DOHH2 (cell line): ENCODE measurements at regions not wholly inside any gene's neighbourhood (a gene's known extent, or its start where the extent isn't known, plus 50 kb on each side); places are given as distances from the start of the nearest gene placed in this dataset.

Source experiments
- H3F3A ChIP-seq: fragments of 200-600 bp; sonication (generic), shearing (Covaris generic); 2 replicates; pipeline ENCODE4 v1.6.0; 2016; ENCODE audit warnings: antibody characterized with exemption, mild to moderate bottlenecking; ENCODE audit not compliant: control insufficient read depth, insufficient read depth
- H3K27ac ChIP-seq: fragments of 200-600 bp; sonication (generic); 2 replicates; pipeline ENCODE4 v1.5.1; 2014; ENCODE audit warnings: low read depth, mild to moderate bottlenecking, low read length, moderate library complexity
- H3K27me3 ChIP-seq: fragments of 200-600 bp; sonication (generic); 2 replicates; pipeline ENCODE4 v1.6.1; 2014; ENCODE audit warnings: mild to moderate bottlenecking, low read length, mixed read lengths; ENCODE audit not compliant: control insufficient read depth
- H3K36me3 ChIP-seq: fragments of 200-600 bp; sonication (generic); 2 replicates; pipeline ENCODE4 v1.6.1; 2014; ENCODE audit warnings: mild to moderate bottlenecking, low read length, moderate library complexity, mixed read lengths; ENCODE audit not compliant: control insufficient read depth
- H3K4me1 ChIP-seq: fragments of 200-600 bp; sonication (generic); 2 replicates; pipeline ENCODE4 v1.6.1; 2014; ENCODE audit warnings: mild to moderate bottlenecking, low read length, mixed read lengths; ENCODE audit not compliant: control insufficient read depth
- H3K4me2 ChIP-seq: fragments of 200-600 bp; sonication (generic); 2 replicates; pipeline ENCODE4 v1.6.0; 2014; ENCODE audit warnings: mild to moderate bottlenecking, low read length, moderate library complexity
- H3K4me3 ChIP-seq: fragments of 200-600 bp; sonication (generic); 2 replicates; pipeline ENCODE4 v1.5.1; 2014; ENCODE audit warnings: mild to moderate bottlenecking, low read length, mixed read lengths
- H3K79me2 ChIP-seq: fragments of 200-600 bp; sonication (generic); 2 replicates; pipeline ENCODE4 v1.6.1; 2014; ENCODE audit warnings: mild to moderate bottlenecking, low read length, mixed read lengths; ENCODE audit not compliant: control insufficient read depth
- H3K9me2 ChIP-seq: fragments of 200-600 bp; sonication (generic); replicated peaks from 2 replicates; pipeline ENCODE4 v1.6.1; 2014; ENCODE audit warnings: mild to moderate bottlenecking, low read length, mixed read lengths; ENCODE audit not compliant: control insufficient read depth
- H3K9me3 ChIP-seq: fragments of 200-600 bp; sonication (generic); 2 replicates; pipeline ENCODE4 v1.6.1; 2014; ENCODE audit warnings: antibody characterized with exemption, low read length, mixed read lengths; ENCODE audit not compliant: control insufficient read depth, insufficient read depth
- H4K20me1 ChIP-seq: fragments of 200-600 bp; sonication (generic); 2 replicates; pipeline ENCODE4 v1.6.0; 2014; ENCODE audit warnings: low read depth, mild to moderate bottlenecking, antibody characterized with exemption, low read length, moderate library complexity; ENCODE audit not compliant: control insufficient read depth, insufficient read depth
- CTCF ChIP-seq: fragments of 200-600 bp; sonication (generic); IDR thresholded peaks from one replicate; pipeline ENCODE4 v1.5.1; 2014; ENCODE audit warnings: antibody characterized with exemption, mild to moderate bottlenecking, low read depth, low read length; ENCODE audit not compliant: poor library complexity, severe bottlenecking
- EZH2phosphoT487 ChIP-seq: fragments of 200-600 bp; sonication (generic); IDR thresholded peaks from 2 replicates; pipeline ENCODE4 v1.6.1; 2017; ENCODE audit warnings: borderline replicate concordance, mild to moderate bottlenecking, antibody characterized with exemption, low read length, moderate library complexity, mixed read lengths

DNA sequence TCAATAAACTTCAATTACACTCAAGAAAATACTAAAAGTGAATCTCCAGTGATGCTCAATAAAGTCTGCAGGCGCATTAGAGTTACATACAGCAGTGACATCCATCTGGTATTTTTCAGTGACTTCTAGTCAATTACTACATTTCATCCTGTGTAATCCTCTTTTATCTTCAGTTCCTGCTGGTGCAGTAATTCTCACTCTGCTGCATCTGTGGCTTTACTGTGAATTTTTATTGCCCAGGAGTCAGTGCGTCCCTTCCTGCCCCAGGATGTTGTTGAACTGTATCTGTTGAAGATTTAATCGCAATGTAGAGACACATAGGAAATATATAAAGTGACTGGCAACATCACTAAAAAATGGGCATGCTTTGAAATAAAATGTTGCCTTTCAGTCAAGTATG lies 196.3 kb upstream of the TMTC4 start:
- H3K4me3 ChIP-seq, result no peak overlapping the region

GRCh38 chr13:100860866-100861265 lies 186.3 kb upstream of the TMTC4 start:
- no peaks in the 10 kb centered on the region for H3K4me1 ChIP-seq
- no peaks in the 10 kb centered on the region for H3K9me2 ChIP-seq
- no peaks in the 10 kb centered on the region for H3F3A ChIP-seq
- TF ChIP-seq EZH2phosphoT487 (no peak), CTCF (no peak)
- no peaks in the 10 kb centered on the region for H4K20me1 ChIP-seq
- no peak overlapping the region for H3K27ac ChIP-seq
- no peaks in the 10 kb centered on the region for H3K9me3 ChIP-seq
- H3K4me3 ChIP-seq, result no peak overlapping the region
- H3K79me2 ChIP-seq, result no peaks in the 10 kb centered on the region
- no peaks in the 10 kb centered on the region for H3K36me3 ChIP-seq
- no peaks in the 10 kb centered on the region for H3K27me3 ChIP-seq
- no peak overlapping the region for H3K4me2 ChIP-seq

More for the DNA sequence above, 196.3 kb upstream of the TMTC4 start:
- H3K9me3 ChIP-seq, result no peaks in the 10 kb centered on the region; the same call in 1 of the 2 replicates
- no peaks in the 10 kb centered on the region for H3K36me3 ChIP-seq
- H4K20me1 ChIP-seq, result no peaks in the 10 kb centered on the region
- no peaks in the 10 kb centered on the region for H3K9me2 ChIP-seq
- H3K27me3 ChIP-seq, result no peaks in the 10 kb centered on the region
- H3K4me2 ChIP-seq, result no peak overlapping the region
- H3K4me1 ChIP-seq, result no peaks in the 10 kb centered on the region
- H3K27ac ChIP-seq, result no peak overlapping the region
- H3F3A ChIP-seq, result no peaks in the 10 kb centered on the region
- H3K79me2 ChIP-seq, result no peaks in the 10 kb centered on the region
- TF ChIP-seq EZH2phosphoT487, result no peak
- TF ChIP-seq CTCF, result no peak

GRCh38 chr13:100859861-100860260 lies 185.3 kb upstream of the TMTC4 start:
- Histone ChIP-seq H3K9me2 (no peaks in the 10 kb centered on the region), H3K36me3 (no peaks in the 10 kb centered on the region), H4K20me1 (no peaks in the 10 kb centered on the region), H3K9me3 (no peaks in the 10 kb centered on the region), H3K4me3 (no peak overlapping the region), H3K27ac (no peak overlapping the region), H3K4me1 (no peaks in the 10 kb centered on the region), H3K4me2 (no peak overlapping the region), H3F3A (no peaks in the 10 kb centered on the region), H3K79me2 (no peaks in the 10 kb centered on the region), H3K27me3 (no peaks in the 10 kb centered on the region)
- TF ChIP-seq EZH2phosphoT487 (no peak), CTCF (no peak)

GRCh38 chr13:100855151-100855550 lies 180.6 kb upstream of the TMTC4 start:
- no peaks in the 10 kb centered on the region for H3K79me2 ChIP-seq
- no peaks in the 10 kb centered on the region for H4K20me1 ChIP-seq
- no peak overlapping the region for H3K4me2 ChIP-seq
- TF ChIP-seq CTCF, result no peak
- TF ChIP-seq EZH2phosphoT487, result no peak
- H3K36me3 ChIP-seq, result no peaks in the 10 kb centered on the region
- no peaks in the 10 kb centered on the region for H3K9me3 ChIP-seq
- H3K27me3 ChIP-seq, result no peaks in the 10 kb centered on the region
- H3K9me2 ChIP-seq, result no peaks in the 10 kb centered on the region
- H3K4me1 ChIP-seq, result no peaks in the 10 kb centered on the region
- H3K27ac ChIP-seq, result no peak overlapping the region
- H3K4me3 ChIP-seq, result no peak overlapping the region
- H3F3A ChIP-seq, result no peaks in the 10 kb centered on the region
